BLaER1 (cell line): ENCODE measurements at regions not wholly inside any gene's neighbourhood (a gene's known extent, or its start where the extent isn't known, plus 50 kb on each side); places are given as distances from the start of the nearest gene placed in this dataset.

Experiments
- H3K27ac ChIP-seq: shearing (Covaris generic); formaldehyde crosslinking; 2 replicates; pipeline ENCODE4 v1.8.1; 2022
- H3K27me3 ChIP-seq: shearing (Covaris generic); formaldehyde crosslinking; 2 replicates; pipeline ENCODE4 v1.8.1; 2022
- H3K36me3 ChIP-seq: shearing (Covaris generic); formaldehyde crosslinking; 2 replicates; pipeline ENCODE4 v1.8.1; 2022
- H3K4me1 ChIP-seq: shearing (Covaris generic); formaldehyde crosslinking; 2 replicates; pipeline ENCODE4 v1.8.1; 2022
- H3K4me2 ChIP-seq: shearing (Covaris generic); formaldehyde crosslinking; 2 replicates; pipeline ENCODE4 v1.8.1; 2022
- H3K4me3 ChIP-seq: shearing (Covaris generic); formaldehyde crosslinking; 2 replicates; pipeline ENCODE4 v1.8.1; 2022
- H3K9ac ChIP-seq: shearing (Covaris generic); formaldehyde crosslinking; 2 replicates; pipeline ENCODE4 v1.8.1; 2022
- H3K9me3 ChIP-seq: shearing (Covaris generic); formaldehyde crosslinking; 2 replicates; pipeline ENCODE4 v1.8.1; 2022
- H4K20me1 ChIP-seq: shearing (Covaris generic); formaldehyde crosslinking; 2 replicates; pipeline ENCODE4 v1.8.1; 2022
- Cebpa-rat ChIP-seq: shearing (Covaris generic); IDR thresholded peaks from 2 replicates; pipeline ENCODE4 v1.8.1; 2022

DNA sequence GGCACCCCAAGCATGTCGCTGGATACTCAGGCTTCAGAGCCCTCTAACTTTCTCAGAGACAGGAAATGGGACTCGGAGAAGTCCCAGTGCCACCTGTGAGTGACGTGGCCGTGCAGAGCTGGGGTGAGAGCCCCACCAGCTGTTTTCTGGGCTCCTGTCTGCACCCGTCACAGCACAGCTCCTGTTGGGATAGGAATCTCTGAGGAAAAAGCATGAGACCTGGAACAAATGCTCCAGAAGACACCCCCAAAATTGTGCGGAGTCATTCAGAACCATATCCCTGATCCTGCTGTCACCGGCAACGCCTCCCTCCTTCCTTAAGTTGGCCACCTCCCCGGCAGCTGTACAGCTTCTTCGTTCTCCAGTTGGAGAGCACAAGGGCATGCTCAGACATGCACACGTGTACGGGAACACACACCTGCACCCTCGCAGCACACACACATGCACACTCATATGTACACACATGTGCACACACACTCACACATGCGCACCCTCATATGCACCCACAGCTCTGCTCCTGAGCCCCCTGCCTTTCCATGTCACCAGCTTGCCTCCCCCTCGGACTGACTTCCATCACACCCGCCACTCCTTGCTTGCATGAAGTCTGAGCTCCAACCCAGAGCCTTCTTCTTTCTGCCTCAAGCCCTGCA is 1430.0 kb downstream of the BRD1 start:
- H3K4me2 ChIP-seq, result no peak overlapping the region
- no peak overlapping the region for H3K9ac ChIP-seq
- no peak for TF ChIP-seq Cebpa-rat
- H3K36me3 ChIP-seq, result no peaks in the 10 kb centered on the region
- no peak overlapping the region for H3K27ac ChIP-seq
- no peaks in the 10 kb centered on the region for H4K20me1 ChIP-seq
- H3K4me1 ChIP-seq, result no peaks in the 10 kb centered on the region
- H3K4me3 ChIP-seq, result no peak overlapping the region
- H3K27me3 ChIP-seq, result no peaks in the 10 kb centered on the region
- no peaks in the 10 kb centered on the region for H3K9me3 ChIP-seq

DNA sequence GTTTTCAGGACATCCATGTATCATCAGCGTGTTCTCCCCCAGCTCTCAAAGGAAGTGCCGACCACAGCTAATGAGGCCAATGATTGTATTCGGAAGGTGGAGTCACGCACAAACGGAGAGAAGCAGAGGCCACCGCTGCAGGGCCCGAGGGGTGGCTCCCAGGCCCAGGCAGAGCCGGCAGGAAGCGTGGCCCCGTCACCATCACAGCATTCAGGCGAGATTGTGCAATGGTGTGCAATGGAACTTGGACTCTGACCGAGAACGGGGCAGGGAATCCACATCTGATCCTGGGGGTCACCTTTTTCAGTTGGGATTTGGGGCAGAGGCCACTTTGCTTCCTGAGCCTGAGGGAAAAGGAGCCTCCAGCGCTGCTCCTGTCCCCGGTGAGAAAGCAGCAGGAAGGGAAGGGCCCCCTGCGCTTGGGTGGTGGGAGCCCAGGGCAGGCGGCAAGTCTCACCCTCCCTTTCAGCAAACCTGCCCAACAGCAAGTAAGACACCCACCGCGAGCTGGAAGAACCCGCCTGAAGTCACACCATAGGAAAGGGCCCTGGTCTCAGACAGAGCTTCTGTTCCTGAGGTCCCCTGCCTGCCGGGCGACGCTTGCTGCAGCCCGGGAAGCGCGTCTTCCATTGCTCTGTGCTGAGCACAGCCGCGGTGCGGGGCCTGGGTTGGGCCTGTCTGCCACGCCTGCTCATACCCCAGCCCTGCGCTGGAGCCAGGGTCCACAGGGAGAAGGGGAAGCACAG is 1430.7 kb downstream of the BRD1 start:
- H3K4me3 ChIP-seq, result no peak overlapping the region
- H3K27me3 ChIP-seq, result no peaks in the 10 kb centered on the region
- H3K9me3 ChIP-seq, result no peaks in the 10 kb centered on the region
- H3K9ac ChIP-seq, result no peak overlapping the region
- no peaks in the 10 kb centered on the region for H3K36me3 ChIP-seq
- no peak overlapping the region for H3K27ac ChIP-seq
- TF ChIP-seq Cebpa-rat, result no peak
- no peaks in the 10 kb centered on the region for H3K4me1 ChIP-seq
- H4K20me1 ChIP-seq, result no peaks in the 10 kb centered on the region
- H3K4me2 ChIP-seq, result no peak overlapping the region

DNA sequence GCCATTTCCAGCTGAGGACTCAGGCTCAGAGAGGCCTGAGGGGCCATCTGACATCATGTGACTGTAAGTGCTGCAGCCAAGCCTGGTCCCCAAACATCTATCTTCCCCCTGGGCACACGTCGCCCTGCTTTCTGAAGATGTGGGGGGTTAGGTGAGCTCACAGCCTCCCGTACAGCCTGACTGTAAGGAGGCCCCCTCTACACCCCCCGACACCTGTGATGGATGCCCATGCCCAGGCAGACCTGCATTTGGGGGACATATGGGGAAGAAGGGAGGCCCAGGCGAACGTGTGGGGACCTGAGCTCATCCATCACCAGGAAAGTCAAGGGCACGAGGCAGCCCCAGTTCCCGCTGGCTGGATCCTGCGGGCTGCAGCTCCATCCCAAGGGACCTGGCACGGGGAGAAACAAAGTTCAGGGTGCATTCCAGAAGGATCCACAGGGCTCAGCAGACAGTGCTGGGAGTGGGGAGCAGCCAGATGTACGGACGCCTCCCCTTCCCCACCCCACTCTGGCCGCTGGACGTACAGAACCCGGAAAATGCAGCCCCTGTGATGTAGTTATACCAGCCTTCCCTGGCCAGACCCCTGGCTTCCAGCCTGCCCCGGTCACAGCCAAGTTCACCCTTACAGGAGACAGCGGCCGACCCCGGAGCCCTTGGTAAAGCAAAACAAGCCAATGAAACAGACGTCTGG is 1431.4 kb downstream of the BRD1 start:
- Histone ChIP-seq H3K9ac (no peak overlapping the region), H3K27me3 (no peaks in the 10 kb centered on the region), H3K36me3 (no peaks in the 10 kb centered on the region), H3K4me2 (no peak overlapping the region), H3K4me3 (no peak overlapping the region), H3K27ac (no peak overlapping the region), H3K9me3 (no peaks in the 10 kb centered on the region), H3K4me1 (no peaks in the 10 kb centered on the region), H4K20me1 (no peaks in the 10 kb centered on the region)
- no peak for TF ChIP-seq Cebpa-rat

DNA sequence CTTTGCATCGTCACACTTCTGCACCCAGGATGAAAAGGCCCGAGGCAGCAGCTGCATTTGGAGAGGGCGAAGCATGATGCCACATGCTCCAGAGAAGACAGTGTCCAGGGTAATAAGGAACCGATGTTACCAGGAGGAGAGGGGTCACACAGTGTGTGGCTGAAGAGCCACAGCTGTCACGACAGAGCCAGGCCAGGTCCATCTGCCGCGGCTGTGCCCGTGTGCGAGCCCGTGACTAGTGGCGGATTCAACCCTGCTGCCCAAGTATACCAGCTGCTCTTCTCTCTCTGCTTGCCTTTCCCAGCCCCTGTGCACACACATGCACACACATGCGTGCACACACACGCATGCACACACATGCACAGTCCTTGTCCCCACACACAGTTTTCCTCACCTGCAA is 1432.5 kb downstream of the BRD1 start:
- H3K4me2 ChIP-seq, result no peak overlapping the region
- H3K27ac ChIP-seq, result no peak overlapping the region
- H3K27me3 ChIP-seq, result no peaks in the 10 kb centered on the region
- H3K4me3 ChIP-seq, result no peak overlapping the region
- H3K36me3 ChIP-seq, result no peaks in the 10 kb centered on the region
- H3K9ac ChIP-seq, result no peak overlapping the region
- TF ChIP-seq Cebpa-rat, result no peak
- H3K4me1 ChIP-seq, result no peaks in the 10 kb centered on the region
- no peaks in the 10 kb centered on the region for H3K9me3 ChIP-seq
- H4K20me1 ChIP-seq, result no peaks in the 10 kb centered on the region

DNA sequence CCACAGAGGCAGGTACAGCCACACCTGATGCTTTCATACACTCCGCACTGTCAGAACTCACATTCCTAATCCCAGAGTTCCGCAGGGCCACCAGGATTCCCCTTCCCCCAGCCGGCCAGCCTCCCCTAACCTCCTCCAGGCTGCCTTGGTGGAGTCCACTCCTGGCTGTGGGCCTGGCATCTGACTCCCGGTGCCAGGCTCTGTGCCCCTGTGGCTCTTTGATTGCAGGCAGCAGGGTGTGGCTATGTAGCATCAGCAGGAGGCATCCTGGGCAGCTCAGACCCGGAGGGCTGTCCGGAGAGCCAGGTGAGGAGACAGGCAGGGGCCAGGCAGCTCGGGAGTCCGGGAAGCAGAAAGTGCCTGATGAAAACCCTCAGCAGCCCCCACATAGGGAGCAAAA is 1432.9 kb downstream of the BRD1 start:
- Histone ChIP-seq H3K4me2 (no peak overlapping the region), H3K4me3 (no peak overlapping the region), H3K27me3 (no peaks in the 10 kb centered on the region), H3K4me1 (no peaks in the 10 kb centered on the region), H3K9ac (no peak overlapping the region), H4K20me1 (no peaks in the 10 kb centered on the region), H3K9me3 (no peaks in the 10 kb centered on the region), H3K36me3 (no peaks in the 10 kb centered on the region), H3K27ac (no peak overlapping the region)
- no peak for TF ChIP-seq Cebpa-rat

DNA sequence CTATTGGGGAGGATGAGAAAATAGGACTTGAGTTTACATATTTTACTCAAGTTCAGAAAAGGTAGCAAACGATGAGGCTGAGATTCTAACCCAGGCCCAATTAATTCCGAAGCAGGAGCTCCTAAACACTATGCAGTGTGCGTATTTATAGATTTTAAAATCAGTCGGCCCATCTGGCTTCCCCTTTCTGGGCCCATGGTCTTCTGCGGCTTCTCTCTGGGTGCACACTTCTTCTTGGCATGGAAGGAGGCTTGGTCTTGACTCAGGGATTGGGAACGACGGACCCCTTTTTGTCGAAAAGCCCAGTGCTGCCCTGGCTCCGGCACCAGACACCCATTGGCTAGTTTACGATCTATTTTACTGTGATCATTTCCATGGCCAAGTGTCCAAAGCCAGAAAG is 1433.8 kb downstream of the BRD1 start:
- Histone ChIP-seq H3K4me3 (no peak overlapping the region), H3K4me2 (no peak overlapping the region), H3K27ac (no peak overlapping the region), H3K36me3 (no peaks in the 10 kb centered on the region), H3K4me1 (no peaks in the 10 kb centered on the region), H3K9me3 (no peaks in the 10 kb centered on the region), H3K9ac (no peak overlapping the region), H4K20me1 (no peaks in the 10 kb centered on the region), H3K27me3 (no peaks in the 10 kb centered on the region)
- no peak for TF ChIP-seq Cebpa-rat

DNA sequence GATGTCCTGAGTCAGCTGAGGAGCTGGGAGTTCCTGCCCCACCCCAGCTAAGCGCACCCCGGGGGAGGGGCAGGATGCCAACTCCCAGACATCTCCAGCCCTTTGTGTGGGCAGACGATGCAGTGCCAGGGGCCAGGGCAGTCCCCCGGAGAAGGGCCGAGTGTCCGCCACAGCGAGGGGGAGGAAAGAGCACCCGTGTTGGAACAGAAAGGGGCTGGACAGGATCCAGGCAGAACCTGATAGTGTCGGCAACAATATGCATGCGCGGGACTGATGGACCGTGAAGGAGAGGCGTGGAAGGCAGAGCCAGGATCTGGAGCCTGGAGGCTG is 1434.7 kb downstream of the BRD1 start:
- Histone ChIP-seq H4K20me1 (no peaks in the 10 kb centered on the region), H3K4me1 (no peaks in the 10 kb centered on the region), H3K4me2 (no peak overlapping the region), H3K4me3 (no peak overlapping the region), H3K9me3 (no peaks in the 10 kb centered on the region), H3K27me3 (no peaks in the 10 kb centered on the region), H3K9ac (no peak overlapping the region), H3K36me3 (no peaks in the 10 kb centered on the region), H3K27ac (no peak overlapping the region)
- TF ChIP-seq Cebpa-rat, result no peak

DNA sequence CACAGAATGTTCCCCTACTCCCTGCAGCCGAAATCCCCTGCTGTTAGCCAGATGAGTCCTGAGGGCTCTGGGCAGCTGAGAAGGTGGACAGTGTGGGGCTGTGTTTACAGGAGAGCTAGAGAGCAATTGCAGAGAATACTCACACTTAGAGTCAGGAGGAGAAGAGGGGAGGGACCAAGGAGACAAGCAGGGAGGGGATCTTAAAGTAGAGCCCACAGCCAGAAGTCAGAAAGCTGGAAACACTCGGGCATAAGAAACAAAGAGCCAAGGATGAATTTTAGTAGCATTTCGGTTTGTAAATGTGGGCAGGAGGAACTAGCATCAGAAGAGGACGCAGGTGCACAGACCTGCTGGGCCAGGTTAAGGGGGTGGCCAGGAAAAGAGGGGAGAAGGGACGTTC is 1435.9 kb downstream of the BRD1 start:
- Histone ChIP-seq H3K9ac (no peak overlapping the region), H4K20me1 (no peaks in the 10 kb centered on the region), H3K4me3 (no peak overlapping the region), H3K4me2 (no peak overlapping the region), H3K9me3 (no peaks in the 10 kb centered on the region), H3K27ac (no peak overlapping the region), H3K4me1 (no peaks in the 10 kb centered on the region), H3K36me3 (no peaks in the 10 kb centered on the region), H3K27me3 (no peaks in the 10 kb centered on the region)
- TF ChIP-seq Cebpa-rat, result no peak

DNA sequence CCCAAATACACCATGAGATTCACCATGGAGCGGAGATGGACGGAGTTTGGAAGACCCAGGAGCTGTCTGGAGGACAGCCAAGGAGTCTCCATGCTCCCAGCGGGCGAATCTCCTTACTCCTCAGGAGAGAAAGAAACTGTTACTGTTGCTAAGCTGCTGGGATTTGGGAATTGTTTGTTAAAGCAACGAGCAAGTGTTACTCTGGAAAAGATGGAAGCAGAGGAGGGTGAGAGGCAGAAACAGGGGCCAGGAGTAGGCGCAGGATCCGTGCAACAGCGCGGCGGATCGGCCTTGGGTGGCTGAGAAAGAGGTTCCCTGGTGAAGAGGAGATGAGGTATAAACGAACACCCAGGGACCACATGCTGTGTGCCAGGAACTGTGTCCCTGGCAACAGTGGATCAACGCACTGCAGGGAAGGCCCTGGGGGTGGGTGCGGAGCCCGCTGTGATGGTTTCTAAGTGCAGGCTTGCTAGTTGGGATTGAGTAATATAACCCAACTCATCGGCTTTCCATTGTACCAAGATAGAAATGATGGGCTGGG is 1436.4 kb downstream of the BRD1 start:
- no peak overlapping the region for H3K4me3 ChIP-seq
- TF ChIP-seq Cebpa-rat, result no peak
- H3K9ac ChIP-seq, result no peak overlapping the region

DNA sequence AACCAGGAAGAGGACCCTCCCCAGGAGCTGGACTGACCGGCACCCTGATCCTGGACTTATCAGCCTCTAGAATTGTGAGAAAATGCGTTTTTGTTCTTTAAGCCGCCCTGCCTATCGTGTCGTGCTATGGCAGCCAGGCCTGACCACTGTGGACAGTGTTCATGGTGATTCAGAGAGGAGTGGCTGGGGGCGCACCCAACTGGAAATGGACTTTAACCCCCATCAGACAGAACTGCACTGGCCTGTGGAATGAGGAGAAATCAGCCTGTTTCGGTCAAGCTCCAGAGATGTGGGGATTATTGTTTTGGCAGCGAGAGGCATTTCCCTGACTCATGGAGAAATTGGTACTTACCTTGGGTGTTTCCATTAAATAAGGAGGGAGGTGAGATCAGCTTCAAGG is 1437.8 kb downstream of the BRD1 start:
- Histone ChIP-seq H3K36me3 (no peaks in the 10 kb centered on the region), H3K4me2 (no peak overlapping the region), H3K9me3 (peaks cover 16% of the 10 kb centered on the region), H3K4me3 (no peak overlapping the region), H3K4me1 (no peaks in the 10 kb centered on the region), H3K27ac (no peak overlapping the region), H3K9ac (no peak overlapping the region), H3K27me3 (no peaks in the 10 kb centered on the region), H4K20me1 (no peaks in the 10 kb centered on the region)
- no peak for TF ChIP-seq Cebpa-rat

More for the DNA sequence above, 1436.4 kb downstream of the BRD1 start:
- no peak overlapping the region for H3K27ac ChIP-seq
- no peaks in the 10 kb centered on the region for H4K20me1 ChIP-seq
- H3K36me3 ChIP-seq, result no peaks in the 10 kb centered on the region
- H3K4me1 ChIP-seq, result no peaks in the 10 kb centered on the region
- no peaks in the 10 kb centered on the region for H3K27me3 ChIP-seq
- no peak overlapping the region for H3K4me2 ChIP-seq
- H3K9me3 ChIP-seq, result peaks cover 3% of the 10 kb centered on the region; the same call in 1 of the 2 replicates
